Endothelial cell of umbilical vein (primary cell): ENCODE measurements at regions not wholly inside any gene's neighbourhood (a gene's known extent, or its start where the extent isn't known, plus 50 kb on each side); places are given as distances from the start of the nearest gene placed in this dataset.

Experiments
- BruUV-seq: library from RNA; stranded (reverse); fragments of 400-500 nt; replicated peaks from 2 replicates; lab custom pipeline; 2021; lab: Mats Ljungman, UMichigan
- CTCF ChIA-PET: fragments of 300-600, 350-600 bp; sonication (Branson Sonifier 250); formaldehyde crosslinking; loops from one replicate; lab custom pipeline; 2021; ENCODE audit warnings: antibody characterized with exemption, inconsistent platforms; lab: Charles Lee
- POLR2A ChIA-PET: fragments of 300-600, 350-600 bp; sonication (Branson Sonifier 250); formaldehyde crosslinking; loops from one replicate; lab custom pipeline; 2021; ENCODE audit warnings: antibody characterized with exemption, inconsistent platforms; lab: Charles Lee
- DNase-seq: peaks from one replicate; pipeline ENCODE4 v3.0.0-alpha.2; 2011; ENCODE audit warnings: low read depth, low spot score
- FAIRE-seq: peaks from 2 replicates; lab custom pipeline; 2011; peaks lifted over from hg19 to GRCh38; lab: Jason Lieb, UNC
- H2AFZ ChIP-seq: 2 replicates; pipeline ENCODE4 v1.6.0; 2012; ENCODE audit warnings: low read depth, low read length, control low read depth, inconsistent platforms
- H3K27ac ChIP-seq: 2 replicates; pipeline ENCODE4 v1.5.1; 2011; ENCODE audit warnings: low read depth, mild to moderate bottlenecking, control low read depth, low read length, moderate library complexity; ENCODE audit not compliant: insufficient read depth
- H3K27me3 ChIP-seq, 2 experiments: 2 replicates each; pipeline versions ENCODE4 v1.6.0 to v1.6.1; 2011; ENCODE audit warnings: low read length in 2 of 2, mixed read lengths in 1 of 2; ENCODE audit not compliant: control insufficient read depth in 2 of 2, insufficient read depth in 2 of 2
- H3K36me3 ChIP-seq, 2 experiments: 2 replicates in 1 of 2; 3 replicates in 1 of 2; pipeline ENCODE4 v1.5.1; 2011; ENCODE audit warnings: low read length in 2 of 2, mild to moderate bottlenecking in 1 of 2, moderate library complexity in 1 of 2; ENCODE audit not compliant: control insufficient read depth in 2 of 2, insufficient read depth in 2 of 2; ENCODE audit errors: extremely low read depth in 1 of 2
- H3K4me1 ChIP-seq: 3 replicates; pipeline ENCODE4 v1.5.1; 2011; ENCODE audit warnings: mild to moderate bottlenecking, low read length; ENCODE audit not compliant: control insufficient read depth, insufficient read depth; ENCODE audit errors: extremely low read depth
- H3K4me2 ChIP-seq: 2 replicates; pipeline ENCODE4 v1.6.1; 2011; ENCODE audit warnings: low read length, control low read depth, mixed read lengths; ENCODE audit not compliant: insufficient read depth
- H3K4me3 ChIP-seq, 3 experiments: fragments of 200-600 bp in 1 of 3; sonication (generic), shearing (Covaris generic) in 1 of 3; replicated peaks in 1 of 3; 2 replicates each; pipeline ENCODE4 v1.5.1; 2011 to 2016; ENCODE audit warnings: control low read depth in 3 of 3, low read length in 3 of 3, mild to moderate bottlenecking in 2 of 3, inconsistent platforms in 1 of 3, low read depth in 1 of 3, moderate library complexity in 1 of 3; ENCODE audit not compliant: insufficient read depth in 1 of 3
- H3K79me2 ChIP-seq: 2 replicates; pipeline ENCODE4 v1.6.0; 2012; ENCODE audit warnings: low read length, inconsistent platforms; ENCODE audit not compliant: control insufficient read depth, insufficient read depth
- H3K9ac ChIP-seq: replicated peaks from 2 replicates; pipeline ENCODE3; 2011; ENCODE audit warnings: low read length, control low read depth; ENCODE audit not compliant: insufficient read depth; ENCODE audit errors: extremely low read depth
- H3K9me1 ChIP-seq: replicated peaks from 3 replicates; pipeline ENCODE4 v1.6.0; 2011; ENCODE audit warnings: mild to moderate bottlenecking, low read length; ENCODE audit not compliant: control insufficient read depth, insufficient read depth; ENCODE audit errors: extremely low read depth
- H3K9me3 ChIP-seq: replicated peaks from 2 replicates; pipeline ENCODE4 v1.5.1; 2012; ENCODE audit warnings: low read length, inconsistent platforms; ENCODE audit not compliant: control insufficient read depth, insufficient read depth
- H4K20me1 ChIP-seq: replicated peaks from 2 replicates; pipeline ENCODE3; 2011; ENCODE audit warnings: mild to moderate bottlenecking, low read length; ENCODE audit not compliant: control insufficient read depth, insufficient read depth; ENCODE audit errors: extremely low read depth
- CTCF ChIP-seq, 2 donors: IDR thresholded peaks; 1 replicate in 1 of 2; 2 replicates in 1 of 2; pipeline ENCODE4 v1.5.1; 2011; ENCODE audit warnings: low read length in 2 of 2, mild to moderate bottlenecking in 2 of 2, moderate library complexity in 2 of 2, control low read depth in 1 of 2, inconsistent platforms in 1 of 2, low read depth in 1 of 2; ENCODE audit not compliant: insufficient read depth in 1 of 2; ENCODE audit errors: extremely low read depth in 1 of 2
- EZH2 ChIP-seq: IDR thresholded peaks from 2 replicates; pipeline ENCODE4 v1.6.1; 2012; ENCODE audit warnings: borderline replicate concordance, low read depth, mild to moderate bottlenecking, moderate library complexity, low read length, inconsistent platforms; ENCODE audit not compliant: severe bottlenecking
- FOS ChIP-seq: IDR thresholded peaks from 2 replicates; pipeline ENCODE4 v1.6.1; 2011; ENCODE audit warnings: mild to moderate bottlenecking, low read length, moderate library complexity, borderline replicate concordance; ENCODE audit not compliant: insufficient read depth
- GATA2 ChIP-seq: IDR thresholded peaks from 2 replicates; pipeline ENCODE4 v1.7.0; 2011; ENCODE audit warnings: low read depth, mild to moderate bottlenecking, moderate library complexity, mixed read lengths, low read length; ENCODE audit not compliant: insufficient read length, insufficient read depth
- JUN ChIP-seq: IDR thresholded peaks from 2 replicates; pipeline ENCODE4 v1.6.1; 2011; ENCODE audit warnings: borderline replicate concordance, low read depth; ENCODE audit not compliant: insufficient read length, insufficient read depth
- MYC ChIP-seq: IDR thresholded peaks from one replicate; pipeline ENCODE4 v1.6.1; 2011; ENCODE audit warnings: mild to moderate bottlenecking, low read depth, low read length
- POLR2A ChIP-seq: IDR thresholded peaks from 2 replicates; pipeline ENCODE4 v1.6.1; 2012; ENCODE audit warnings: low read depth, mild to moderate bottlenecking, control low read depth, low read length
- POLR2AphosphoS5 ChIP-seq: IDR thresholded peaks from 2 replicates; pipeline ENCODE4 v1.6.1; 2012; ENCODE audit warnings: low read depth, mild to moderate bottlenecking, control low read depth, low read length, moderate library complexity; ENCODE audit not compliant: insufficient read depth
- dilution Hi-C: fragments of 300-500 bp; cut with MboI; formaldehyde crosslinking; loops from one replicate; pipeline ENCODE4 v1.15.0; 2019; ENCODE audit warnings: low sequenced_read_pairs; ENCODE audit not compliant: extremely low pct_ligation_motif_present
- intact Hi-C: fragments of 100-400 bp; cut with micrococcal nuclease; formaldehyde crosslinking; loops from one replicate; pipeline ENCODE4 v1.10.0; 2022

- Histone ChIP-seq H3K9me1 (no peaks in the 10 kb centered on the region), H3K4me2 (no peak overlapping the region), H3K4me3 (no peak overlapping the region), H2AFZ (no peak overlapping the region), H3K9ac (no peak overlapping the region), H3K4me1 (no peaks in the 10 kb centered on the region), H3K79me2 (no peaks in the 10 kb centered on the region), H3K9me3 (peaks cover 4% of the 10 kb centered on the region), H3K27me3 (no peaks in the 10 kb centered on the region), H3K27ac (no peak overlapping the region), H4K20me1 (no peaks in the 10 kb centered on the region), H3K36me3 (no peaks in the 10 kb centered on the region)
- no TSS peak for BruUV-seq
- TF ChIP-seq FOS (no peak), JUN (no peak), CTCF (IDR thresholded peaks at IDR 0.05; ENCODE audit: extremely low read depth in 1 of 2, insufficient read depth in 1 of 2, low read depth in 1 of 2, low read length in 2 of 2) (no peak), MYC (no peak), POLR2A (no peak), POLR2AphosphoS5 (no peak), GATA2 (no peak), EZH2 (no peak)
- dilution Hi-C loops (no loop called here), intact Hi-C loops (no loop called here)
- no peak for DNase-seq
- FAIRE-seq: no peak
- CTCF ChIA-PET: no interaction called here
- POLR2A ChIA-PET: no interaction called here
Observed at GRCh38 chr2:14712111-14712510, 79.6 kb downstream of the LRATD1 start.
